WERI-Rb-1 (cell line): ENCODE measurements at regions not wholly inside any gene's neighbourhood (a gene's known extent, or its start where the extent isn't known, plus 50 kb on each side); places are given as distances from the start of the nearest gene placed in this dataset.

Experiments
- DNase-seq: peaks from one replicate; pipeline ENCODE4 v3.0.0-alpha.2; 2020
- H3K27ac ChIP-seq: fragments of 250-450 bp; sonication (Bioruptor Pico); 2 replicates; pipeline ENCODE4 v1.5.1; 2020; ENCODE audit warnings: mild to moderate bottlenecking, moderate library complexity
- H3K27me3 ChIP-seq: fragments of 250-450 bp; sonication (Bioruptor Pico); 2 replicates; pipeline ENCODE4 v1.5.1; 2021; ENCODE audit warnings: mild to moderate bottlenecking, low read depth, moderate library complexity; ENCODE audit not compliant: insufficient read depth, severe bottlenecking
- H3K36me3 ChIP-seq: fragments of 250-450 bp; sonication (Bioruptor Pico); 2 replicates; pipeline ENCODE4 v1.5.1; 2020; ENCODE audit warnings: mild to moderate bottlenecking, moderate library complexity
- H3K4me3 ChIP-seq: 2 replicates; pipeline ENCODE4 v1.5.1; 2011; ENCODE audit warnings: low read depth, mild to moderate bottlenecking, control low read depth, low read length
- H3K9me3 ChIP-seq: fragments of 250-450 bp; sonication (Bioruptor Pico); 2 replicates; pipeline ENCODE4 v1.5.1; 2021; ENCODE audit warnings: mild to moderate bottlenecking, moderate library complexity; ENCODE audit not compliant: severe bottlenecking
- CTCF ChIP-seq: IDR thresholded peaks from 2 replicates; pipeline ENCODE4 v1.5.1; 2011; ENCODE audit warnings: low read depth, mild to moderate bottlenecking, control low read depth, inconsistent platforms, low read length

- TF ChIP-seq CTCF = no peak
- Histone ChIP-seq H3K27me3 (peaks cover 90% of the 10 kb centered on the region), H3K36me3 (no peaks in the 10 kb centered on the region), H3K4me3 (no peak overlapping the region), H3K9me3 (no peaks in the 10 kb centered on the region), H3K27ac (no peak overlapping the region)
- no peak for DNase-seq
Measured at GRCh38 chr5:3654515-3654914, 58.9 kb downstream of the IRX1 start.

- TF ChIP-seq CTCF = no peak
- no peaks in the 10 kb centered on the region for H3K36me3 ChIP-seq
- DNase-seq = no peak
- H3K9me3 ChIP-seq = no peaks in the 10 kb centered on the region
- H3K4me3 ChIP-seq = no peak overlapping the region
- peaks cover 86% of the 10 kb centered on the region for H3K27me3 ChIP-seq
- no peak overlapping the region for H3K27ac ChIP-seq
Measured at GRCh38 chr5:3656803-3657202, 61.2 kb downstream of the IRX1 start.

- TF ChIP-seq CTCF = no peak
- H3K27ac ChIP-seq = no peak overlapping the region
- DNase-seq = no peak
- peaks cover 86% of the 10 kb centered on the region for H3K27me3 ChIP-seq
- H3K9me3 ChIP-seq = no peaks in the 10 kb centered on the region
- H3K36me3 ChIP-seq = no peaks in the 10 kb centered on the region
- H3K4me3 ChIP-seq = no peak overlapping the region
Measured at GRCh38 chr5:3657364-3658022, 61.9 kb downstream of the IRX1 start.

- Histone ChIP-seq H3K36me3 (no peaks in the 10 kb centered on the region), H3K4me3 (no peak overlapping the region), H3K27ac (no peak overlapping the region), H3K9me3 (peaks cover 2% of the 10 kb centered on the region), H3K27me3 (peaks cover 89% of the 10 kb centered on the region)
- no peak for DNase-seq
- TF ChIP-seq CTCF = no peak
Measured at GRCh38 chr5:3658929-3659328, 63.3 kb downstream of the IRX1 start.

- Histone ChIP-seq H3K36me3 (no peaks in the 10 kb centered on the region), H3K27me3 (peaks cover 83% of the 10 kb centered on the region), H3K4me3 (no peak overlapping the region), H3K9me3 (peaks cover 3% of the 10 kb centered on the region), H3K27ac (no peak overlapping the region)
- DNase-seq = no peak
- TF ChIP-seq CTCF = no peak
Measured at GRCh38 chr5:3659907-3660306, 64.3 kb downstream of the IRX1 start.

- H3K4me3 ChIP-seq = no peak overlapping the region
- H3K27me3 ChIP-seq = peaks cover 88% of the 10 kb centered on the region
- TF ChIP-seq CTCF = no peak
- H3K27ac ChIP-seq = no peak overlapping the region
- DNase-seq = no peak
- peaks cover 3% of the 10 kb centered on the region for H3K9me3 ChIP-seq
- H3K36me3 ChIP-seq = no peaks in the 10 kb centered on the region
Measured at GRCh38 chr5:3660630-3661029, 65.0 kb downstream of the IRX1 start.
